Activated naive CD4-positive, alpha-beta T cell treated with Interleukin-2 at 50 U/mL for 16 hours (primary cell): ENCODE measurements at regions not wholly inside any gene's neighbourhood (a gene's known extent, or its start where the extent isn't known, plus 50 kb on each side); places are given as distances from the start of the nearest gene placed in this dataset.

Experiments used
- DNase-seq: peaks from one replicate; pipeline ENCODE4 v3.0.0-alpha.2; 2020

GRCh38 chr1:37130221-37130948 is 96.1 kb upstream of the GRIK3 start:
- DNase-seq, result no peak

DNA sequence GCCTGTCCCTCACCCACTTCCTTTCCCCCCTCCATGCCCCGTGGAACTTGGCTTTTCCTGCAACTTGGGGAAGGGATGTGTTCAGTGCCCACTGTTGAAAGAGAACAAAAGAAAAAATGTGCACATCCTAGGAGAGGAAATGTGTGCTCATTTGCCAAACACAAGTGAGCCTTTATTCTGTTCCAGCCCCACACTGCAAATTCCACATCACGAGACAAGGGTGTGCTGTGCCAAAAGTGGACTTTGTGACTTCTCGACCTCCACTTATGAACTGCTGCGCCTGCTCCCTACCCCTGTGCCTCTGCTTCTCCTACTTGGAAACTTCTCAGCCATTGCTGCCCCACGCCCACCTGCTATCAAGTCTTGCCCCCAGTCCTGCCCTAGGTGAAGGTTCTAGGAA is 97.0 kb upstream of the GRIK3 start:
- no peak for DNase-seq

DNA sequence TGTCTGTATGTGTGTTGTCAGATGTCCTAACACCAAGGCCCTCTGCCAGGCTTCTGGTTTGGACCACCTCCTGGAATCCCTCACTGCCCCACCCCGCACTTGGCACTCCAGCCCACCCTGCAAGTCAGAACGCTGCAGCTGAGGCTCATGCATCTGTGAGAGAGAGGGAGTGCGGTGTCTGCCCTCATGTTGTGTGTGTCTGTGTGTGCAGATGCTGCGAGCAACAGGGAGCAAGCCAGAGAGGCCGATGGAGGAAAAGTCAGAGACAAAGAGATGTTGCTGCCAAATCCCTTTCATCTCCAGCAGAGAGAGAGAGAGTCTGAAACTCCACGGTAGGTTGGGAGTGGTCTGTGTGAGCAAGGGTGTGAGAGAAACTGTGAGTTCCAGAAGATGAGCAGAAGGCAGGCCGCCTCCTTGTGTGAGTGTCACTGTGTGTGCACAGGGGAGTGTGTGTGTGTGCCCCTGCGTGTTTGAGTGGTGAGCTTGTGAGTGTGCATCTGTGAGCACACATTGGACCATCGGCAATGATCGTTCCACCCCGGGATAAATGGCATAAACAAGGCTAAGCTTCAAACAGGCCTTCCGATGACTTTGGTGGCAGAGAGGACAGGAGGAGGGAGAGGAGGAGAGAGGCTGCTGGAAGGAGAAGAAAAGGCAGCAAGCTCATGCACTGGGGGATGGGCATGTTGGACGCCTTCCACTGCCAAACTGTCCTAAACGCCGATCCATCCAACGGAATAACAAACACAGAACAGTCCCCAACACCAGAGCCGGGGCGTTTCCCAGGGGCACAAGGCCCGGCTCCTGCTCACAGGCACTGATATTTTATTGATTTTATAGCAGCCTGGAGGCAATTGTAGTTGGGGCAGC is 99.2 kb upstream of the GRIK3 start:
- no peak for DNase-seq

GRCh38 chr1:37134599-37134998 is 100.3 kb upstream of the GRIK3 start:
- DNase-seq, result no peak

GRCh38 chr1:37135032-37135431 is 100.7 kb upstream of the GRIK3 start:
- no peak for DNase-seq

DNA sequence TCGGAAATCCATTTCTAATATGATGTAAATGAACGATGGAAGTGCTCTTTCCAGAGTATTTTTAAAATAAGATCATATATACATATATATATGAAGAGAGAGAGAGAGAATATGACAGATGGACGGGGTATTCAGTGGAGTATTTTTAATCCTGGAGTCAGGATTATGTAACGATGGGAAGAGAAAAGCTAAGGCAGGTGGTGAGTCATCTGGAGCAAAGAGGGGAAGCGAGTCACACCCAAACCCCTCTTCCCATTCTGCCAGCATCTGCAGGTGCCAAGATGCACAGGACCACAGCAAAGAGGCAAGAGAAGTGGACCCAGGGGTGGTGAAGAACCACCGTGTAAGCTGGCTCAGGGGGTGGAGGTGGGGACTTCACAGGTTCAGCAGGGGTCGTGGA is 102.7 kb upstream of the GRIK3 start:
- no peak for DNase-seq

- DNase-seq, result no peak
Observed at GRCh38 chr1:37137601-37138000, 103.3 kb upstream of the GRIK3 start.

- no peak for DNase-seq
Observed at GRCh38 chr1:37143800-37144199, 109.5 kb upstream of the GRIK3 start.

DNA sequence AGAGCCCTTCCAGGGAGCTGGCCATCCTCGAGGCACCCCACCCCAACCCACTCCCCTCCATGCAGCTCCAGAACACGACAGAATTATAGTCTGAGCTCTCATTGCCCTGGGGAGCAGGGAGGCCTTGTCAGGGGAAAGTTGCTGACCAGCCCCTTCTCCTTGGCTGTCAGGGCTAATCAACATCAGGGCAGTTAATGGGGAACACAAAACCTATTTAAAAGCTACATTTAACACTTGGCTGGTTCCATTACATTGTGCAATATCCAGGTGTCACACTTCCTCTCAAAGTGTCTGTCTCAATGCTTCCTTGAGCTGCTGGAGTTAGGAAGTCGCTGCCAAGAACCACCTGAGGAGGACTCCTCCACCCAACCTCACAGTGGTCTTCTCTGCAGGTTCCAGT is 111.8 kb upstream of the GRIK3 start:
- no peak for DNase-seq

DNA sequence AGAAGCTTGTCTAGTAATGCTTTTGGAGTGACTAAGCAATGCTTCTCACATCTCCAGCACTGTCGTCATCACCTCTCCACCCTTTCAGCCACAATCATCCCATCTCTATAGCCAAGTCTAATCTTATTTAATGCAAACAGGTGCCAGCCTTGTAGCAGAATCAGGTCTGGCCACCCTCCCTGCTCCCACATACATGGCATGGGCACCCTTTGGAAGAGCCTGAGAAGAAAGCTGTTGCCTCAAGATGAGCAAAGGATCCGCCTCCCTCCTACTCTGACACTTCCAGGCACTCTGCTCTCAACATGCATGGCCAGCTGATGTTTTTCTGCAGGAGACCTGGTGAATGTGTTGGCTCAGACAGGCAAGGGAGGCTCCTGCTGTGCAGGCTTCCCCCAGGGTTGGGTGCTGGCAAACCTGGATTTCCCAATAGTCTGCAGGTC is 113.1 kb upstream of the GRIK3 start:
- DNase-seq, result no peak

DNA sequence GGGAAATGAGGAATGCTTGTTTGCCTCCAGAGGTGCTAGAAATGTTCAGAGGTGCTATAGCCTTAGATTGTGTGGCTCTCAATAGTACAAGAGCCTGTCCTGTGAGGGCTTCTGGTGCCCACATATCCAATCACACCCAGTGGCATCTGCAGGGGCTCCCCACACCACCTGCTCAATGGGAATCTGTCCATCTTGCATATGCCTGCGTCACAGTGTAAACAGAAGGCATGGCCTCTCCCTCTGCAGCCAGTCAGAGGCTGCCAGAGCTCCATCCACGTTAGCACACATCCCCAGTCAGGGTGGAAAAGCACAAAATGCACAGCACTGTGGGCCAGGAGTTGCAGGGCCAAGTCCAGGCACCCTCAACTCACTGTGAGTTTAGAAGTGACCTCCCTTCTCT is 113.6 kb upstream of the GRIK3 start:
- no peak for DNase-seq

GRCh38 chr1:37148663-37149062 is 114.3 kb upstream of the GRIK3 start:
- DNase-seq, result no peak

- DNase-seq, result no peak
Observed at GRCh38 chr1:37149296-37149695, 115.0 kb upstream of the GRIK3 start.

DNA sequence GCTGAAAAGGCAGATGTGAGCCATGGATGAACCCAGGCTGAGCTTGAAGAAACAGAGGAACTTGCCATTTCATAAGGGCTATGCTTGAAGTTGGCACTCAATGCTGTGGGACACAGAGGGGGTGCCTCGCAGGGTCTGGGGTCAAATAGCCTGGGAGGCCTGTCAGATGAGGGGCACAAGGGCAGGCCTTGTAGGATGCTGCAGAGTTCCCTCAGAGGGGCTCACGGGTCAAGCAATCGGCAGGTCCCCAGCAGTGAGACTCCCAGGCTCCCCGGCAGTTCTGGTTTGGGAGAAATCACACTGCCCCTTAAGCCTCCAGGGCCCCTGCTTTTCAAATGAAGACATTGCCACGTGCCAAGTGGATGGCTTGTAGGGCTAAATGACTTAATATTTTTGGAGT is 116.7 kb upstream of the GRIK3 start:
- no peak for DNase-seq

- no peak for DNase-seq
Observed at GRCh38 chr1:37151789-37152188, 117.5 kb upstream of the GRIK3 start.

GRCh38 chr1:37152491-37152890 is 118.2 kb upstream of the GRIK3 start:
- DNase-seq, result no peak

DNA sequence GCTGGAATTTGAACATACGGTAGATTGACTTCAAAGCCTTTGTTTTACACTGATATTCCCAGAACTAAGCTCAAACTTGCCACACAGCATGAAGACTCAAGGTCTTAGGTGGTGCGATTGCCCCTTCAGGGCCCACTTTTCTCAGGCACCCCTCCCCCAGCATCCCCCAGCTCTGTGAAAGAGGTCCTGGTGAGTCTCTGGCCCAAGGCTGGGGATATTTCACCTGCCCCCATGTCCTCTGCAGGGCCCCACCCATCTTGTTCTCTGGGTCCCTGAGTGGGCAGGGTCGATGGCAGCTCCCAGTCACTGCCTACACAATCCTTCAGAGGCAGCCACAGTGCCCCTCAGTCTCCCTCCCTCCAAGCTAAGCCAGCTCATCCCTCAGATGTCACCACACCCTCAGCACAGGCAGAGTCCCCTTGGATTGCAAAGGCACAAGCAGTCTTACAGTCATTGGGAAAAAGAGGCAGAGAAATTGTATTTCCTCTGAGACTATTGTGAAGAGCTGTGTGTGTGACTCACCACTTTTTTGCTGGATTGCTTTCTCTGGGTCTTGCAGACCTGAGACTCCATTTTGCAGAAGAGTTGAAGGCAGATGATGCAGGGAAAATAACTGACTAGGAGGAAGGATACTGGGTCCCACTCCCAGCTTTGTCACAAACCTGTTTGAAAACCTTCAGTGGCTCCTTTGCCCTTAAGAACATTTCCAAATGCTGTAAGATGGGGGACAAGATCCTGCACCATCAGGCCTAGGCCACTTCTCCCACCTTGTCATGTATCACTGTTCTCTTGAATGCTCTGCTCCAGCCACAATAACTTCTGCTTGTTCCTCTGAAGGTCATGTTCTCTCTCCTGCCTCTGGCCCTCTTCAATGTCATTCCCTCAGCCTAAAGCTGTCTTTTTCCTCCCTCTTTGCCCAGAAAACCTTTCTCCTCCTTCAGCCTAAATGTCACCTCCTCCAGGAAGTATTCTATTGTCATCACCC is 119.1 kb upstream of the GRIK3 start:
- DNase-seq, result no peak

DNA sequence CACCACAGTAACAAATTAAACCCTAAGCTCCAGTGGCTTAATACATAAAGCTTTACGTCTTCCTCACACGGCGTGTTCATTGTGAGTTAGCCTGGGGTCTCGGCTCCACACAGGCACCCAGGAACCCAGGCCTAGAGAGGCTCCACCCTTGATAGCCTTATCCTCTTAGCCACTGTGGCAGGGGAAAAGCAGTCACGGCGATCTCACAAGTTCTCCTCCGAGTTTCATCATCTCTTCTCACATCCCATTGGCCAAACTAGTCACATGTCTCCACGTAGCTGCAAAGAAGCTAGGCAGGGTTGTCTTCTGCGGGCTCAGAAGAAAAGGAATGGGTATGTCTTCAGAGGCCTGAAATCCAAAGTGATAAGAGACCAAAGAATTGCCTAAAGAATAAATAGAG is 122.3 kb upstream of the GRIK3 start:
- no peak for DNase-seq

- DNase-seq, result no peak
Observed at GRCh38 chr1:37157634-37158033, 123.3 kb upstream of the GRIK3 start.

- DNase-seq, result no peak
Observed at GRCh38 chr1:37158113-37158749, 123.9 kb upstream of the GRIK3 start.

DNA sequence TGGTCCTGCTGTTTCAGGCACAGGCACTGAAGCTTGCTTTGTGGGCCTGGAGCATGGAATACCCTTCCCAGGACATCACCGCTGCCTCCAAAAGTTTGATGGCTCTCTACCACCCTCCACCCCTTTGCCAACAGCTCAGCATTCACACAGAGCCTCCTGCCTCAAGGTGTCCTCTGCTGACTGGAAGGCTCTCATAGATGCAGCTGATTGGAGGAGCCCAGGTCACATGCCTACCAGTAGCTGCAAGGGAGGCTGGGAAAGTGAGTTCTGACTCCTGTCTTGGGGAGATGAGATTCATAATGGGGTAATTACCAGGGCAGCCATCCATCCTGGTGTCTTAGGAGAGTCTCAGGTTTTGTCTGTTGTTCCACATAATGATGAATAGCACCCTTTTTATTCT is 124.8 kb upstream of the GRIK3 start:
- DNase-seq, result no peak

- no peak for DNase-seq
Observed at GRCh38 chr1:37161171-37161570, 126.9 kb upstream of the GRIK3 start.

DNA sequence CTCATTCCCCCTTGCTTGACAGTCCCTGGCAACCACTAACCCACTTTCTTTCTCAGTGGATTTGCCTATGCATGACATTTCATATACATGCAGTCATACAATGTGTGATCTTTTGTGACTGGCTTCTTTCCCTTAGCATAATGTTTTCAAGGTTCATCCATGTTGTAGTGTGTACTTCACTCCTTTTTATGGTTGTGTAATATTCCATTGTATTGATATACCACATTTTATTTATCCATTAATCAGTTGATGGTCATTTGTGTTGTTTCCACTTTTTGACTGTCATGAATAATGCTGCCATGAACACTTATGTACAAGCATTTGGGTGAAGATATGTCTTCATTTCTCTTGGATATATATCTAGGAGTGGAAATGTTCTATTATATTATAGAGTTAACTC is 127.7 kb upstream of the GRIK3 start:
- no peak for DNase-seq
